CD4-positive, alpha-beta T cell treated with Interleukin-21 for 1 hour (primary cell): ENCODE measurements at regions not wholly inside any gene's neighbourhood (a gene's known extent, or its start where the extent isn't known, plus 50 kb on each side); places are given as distances from the start of the nearest gene placed in this dataset.

Experiments
- DNase-seq: peaks from one replicate; pipeline ENCODE4 v3.0.0-alpha.2; 2020

DNA sequence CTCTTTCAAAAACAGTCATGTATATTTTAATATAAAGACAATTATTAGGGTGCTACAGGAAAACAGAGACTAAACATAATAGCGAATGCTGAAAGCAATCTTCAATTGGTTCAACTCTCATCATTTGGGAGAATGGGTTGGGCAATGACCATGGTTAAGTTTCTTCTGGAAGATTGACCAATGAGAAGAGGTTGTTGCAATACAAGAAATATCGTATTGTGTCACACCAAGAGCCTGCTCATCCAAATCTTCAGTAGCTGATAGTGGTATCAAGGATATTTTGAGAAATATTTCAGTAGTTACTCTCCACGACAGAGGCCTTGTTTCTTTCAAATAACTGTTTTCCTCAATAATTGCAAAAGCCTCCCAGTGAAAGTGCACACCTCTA is 83.0 kb upstream of the FNDC3A start:
- no peak for DNase-seq

DNA sequence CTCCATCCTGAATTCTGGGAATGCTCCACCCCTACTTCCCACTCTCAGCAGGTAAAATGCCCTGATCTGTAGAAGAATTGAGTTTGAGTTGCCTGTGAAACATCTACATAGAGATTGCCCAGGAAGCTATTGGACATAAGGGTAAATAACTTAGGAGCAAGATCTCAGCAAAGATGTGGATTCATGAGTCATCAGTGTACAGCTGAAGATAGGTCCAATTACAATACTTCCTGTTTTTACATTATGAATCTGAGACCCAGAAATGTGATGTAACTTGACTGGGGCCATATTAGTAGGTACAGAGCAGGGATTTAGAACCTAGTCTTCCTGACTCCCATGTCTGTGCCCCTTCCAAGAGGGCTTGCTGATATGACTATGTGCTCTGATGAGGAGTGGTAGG is 79.4 kb upstream of the FNDC3A start:
- DNase-seq = no peak

DNA sequence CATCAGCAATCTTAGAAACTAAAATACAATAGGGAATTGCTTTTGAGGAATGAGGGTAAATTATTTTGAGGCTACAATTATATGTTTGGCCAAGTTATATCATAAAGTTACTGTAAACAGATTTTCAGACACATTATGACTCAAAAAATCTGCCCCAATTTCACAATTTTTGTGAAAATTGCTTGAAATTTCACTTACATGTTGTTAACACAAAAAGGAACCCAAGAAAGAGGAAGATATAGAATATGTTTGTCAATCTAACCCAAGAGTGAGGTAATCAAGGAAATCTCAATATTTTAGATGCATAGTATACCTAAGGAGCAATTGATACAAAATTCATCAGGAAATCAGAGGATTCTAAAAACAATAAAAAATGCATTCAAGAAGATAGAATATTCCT is 73.9 kb upstream of the FNDC3A start:
- DNase-seq = no peak

DNA sequence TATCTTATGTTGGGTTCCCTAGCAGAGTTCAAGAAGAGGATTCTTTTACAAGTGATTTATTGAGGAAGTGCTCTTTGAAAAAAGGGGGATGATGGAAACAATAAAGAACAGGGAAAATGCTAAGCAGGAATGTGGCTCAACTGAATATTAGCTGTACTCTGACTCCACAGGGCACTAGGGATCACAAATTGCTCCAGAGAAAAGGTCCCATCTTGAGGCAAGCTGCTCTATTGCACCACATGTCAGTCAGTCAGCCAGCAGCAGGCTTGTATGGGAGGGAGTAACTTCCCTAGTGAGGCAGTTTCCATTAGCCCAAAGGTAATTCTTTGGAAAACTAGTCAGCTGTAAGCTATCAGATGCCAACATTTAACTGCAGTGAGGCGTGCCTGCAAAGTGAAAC is 73.3 kb upstream of the FNDC3A start:
- no peak for DNase-seq

DNA sequence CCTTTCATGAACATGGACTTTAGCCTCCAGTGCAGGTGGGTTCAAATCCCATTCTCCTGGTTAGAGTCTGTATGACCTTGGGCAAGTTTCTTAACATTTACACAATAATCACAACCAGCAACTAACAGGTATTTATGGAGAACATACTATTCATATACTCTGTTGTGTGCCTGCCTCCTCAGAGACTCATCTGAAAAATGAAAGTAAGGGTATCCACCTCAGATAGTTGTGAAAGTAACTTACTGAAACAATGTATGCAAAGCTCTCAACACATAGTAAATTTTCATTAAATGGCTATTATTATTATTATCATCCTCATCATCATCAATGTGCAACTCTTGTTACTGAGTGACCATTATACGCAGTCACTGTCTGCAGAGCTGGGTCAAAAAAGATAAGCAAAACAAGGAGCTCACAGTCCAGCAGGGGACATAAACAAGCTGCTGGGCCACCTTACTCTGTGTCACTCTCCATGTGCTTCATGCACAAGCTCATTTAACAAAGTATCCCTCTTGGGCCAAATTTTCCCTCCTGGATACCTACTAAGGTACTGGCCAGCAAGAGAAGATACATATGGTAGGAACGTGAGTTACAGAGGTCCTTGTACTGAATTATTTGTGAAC is 70.9 kb upstream of the FNDC3A start:
- no peak for DNase-seq

DNA sequence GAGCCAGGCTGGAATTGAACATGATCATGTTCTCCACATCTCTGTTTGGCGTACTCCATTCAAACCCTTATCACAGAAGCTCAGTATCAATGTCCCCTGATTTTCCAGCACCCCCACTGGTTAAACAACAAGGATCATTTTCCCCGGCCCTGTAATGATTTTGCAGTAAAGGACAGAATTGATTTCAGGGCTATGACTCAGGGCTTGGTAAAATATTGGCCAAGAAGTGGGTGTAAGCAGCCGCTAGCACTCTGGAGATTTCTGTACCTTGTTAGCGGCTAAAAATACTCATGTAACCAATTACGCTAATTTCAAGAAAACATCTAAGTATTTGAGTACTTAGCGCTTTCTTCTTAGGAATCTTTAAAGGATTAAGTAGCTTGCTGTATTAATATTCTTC is 69.5 kb upstream of the FNDC3A start:
- no peak for DNase-seq

DNA sequence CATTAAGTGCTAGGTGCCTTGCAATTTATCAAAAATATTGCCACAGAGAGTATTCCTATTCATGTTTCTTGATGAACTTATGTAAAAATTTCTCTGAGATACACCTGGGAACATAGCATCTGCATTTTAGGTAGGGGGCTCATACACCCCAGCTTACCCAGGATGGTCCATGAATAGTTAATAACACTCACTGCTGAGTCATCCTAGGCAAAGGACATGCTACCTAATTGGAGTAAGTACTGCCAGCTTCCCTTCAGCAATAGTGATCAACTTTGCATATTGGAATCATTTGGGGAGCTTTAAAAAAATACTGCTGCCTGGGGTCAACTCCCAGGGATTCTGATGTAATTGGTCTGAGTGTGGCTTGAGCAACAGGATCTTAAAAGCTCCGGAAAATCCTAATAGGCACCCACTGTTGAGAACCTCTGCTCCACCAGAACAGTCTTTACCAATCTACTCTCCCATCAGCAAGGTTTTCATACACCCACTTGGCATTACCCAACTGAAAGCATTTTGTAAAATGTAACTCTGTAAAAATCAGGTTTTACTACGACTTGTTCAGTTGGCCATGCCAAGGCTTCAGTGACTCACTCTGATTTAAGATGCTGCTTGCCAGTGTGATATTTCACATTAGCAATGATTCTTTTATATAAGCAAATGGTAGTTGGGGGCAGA is 67.2 kb upstream of the FNDC3A start:
- no peak for DNase-seq

DNA sequence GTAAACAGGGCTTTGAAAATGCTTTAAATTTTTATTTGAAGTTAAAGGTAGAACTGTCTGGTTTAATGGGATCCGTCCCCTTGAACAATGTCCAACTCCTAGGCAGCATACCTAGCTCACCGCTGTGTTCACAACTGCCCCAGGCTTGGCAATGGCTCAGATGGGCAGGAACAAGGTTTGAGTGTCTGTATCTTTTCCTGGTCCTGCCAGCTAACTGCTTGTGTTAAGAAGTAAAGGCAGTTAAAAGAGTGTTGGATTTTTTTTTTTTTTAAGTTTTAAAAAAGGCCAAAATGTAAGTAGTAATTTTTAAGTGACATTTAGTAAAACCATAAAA is 66.7 kb upstream of the FNDC3A start:
- no peak for DNase-seq

DNA sequence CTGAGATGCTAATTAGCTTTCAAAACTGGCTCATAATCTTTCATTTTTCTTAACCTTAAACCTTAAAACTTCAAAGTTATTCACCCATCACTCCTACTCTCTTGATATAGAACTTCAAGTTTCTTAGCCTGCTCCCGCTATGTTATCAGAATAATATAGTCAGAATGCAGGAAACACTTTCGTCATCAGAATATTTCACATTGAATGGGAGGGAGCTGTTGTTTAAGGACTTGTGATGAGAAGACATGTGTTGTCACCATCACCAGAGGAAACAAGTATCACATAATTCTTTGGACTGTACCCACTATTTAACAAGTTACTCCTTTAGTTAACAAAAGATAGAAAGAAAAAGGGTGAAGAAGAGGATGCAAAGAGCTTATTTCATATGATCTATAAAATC is 65.0 kb upstream of the FNDC3A start:
- DNase-seq = no peak

DNA sequence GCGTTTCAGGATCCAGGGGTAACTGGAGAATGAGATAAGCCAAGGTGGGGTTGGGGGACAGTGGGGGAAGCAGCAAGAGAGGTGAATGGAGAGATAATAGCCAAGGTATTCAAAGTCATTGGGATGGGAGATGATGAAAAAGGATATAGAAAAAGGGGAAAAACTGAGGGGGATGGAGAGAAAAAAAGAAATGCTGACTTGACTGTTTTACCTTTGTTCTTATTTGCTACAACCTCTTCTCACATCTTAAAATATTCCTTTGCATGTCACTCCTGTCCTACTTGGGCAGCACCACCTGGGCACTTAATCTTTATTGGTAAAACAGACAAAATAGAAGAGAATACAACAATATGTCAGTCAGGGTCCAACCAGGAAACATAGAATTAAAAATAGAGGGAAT is 56.0 kb upstream of the FNDC3A start:
- no peak for DNase-seq

DNA sequence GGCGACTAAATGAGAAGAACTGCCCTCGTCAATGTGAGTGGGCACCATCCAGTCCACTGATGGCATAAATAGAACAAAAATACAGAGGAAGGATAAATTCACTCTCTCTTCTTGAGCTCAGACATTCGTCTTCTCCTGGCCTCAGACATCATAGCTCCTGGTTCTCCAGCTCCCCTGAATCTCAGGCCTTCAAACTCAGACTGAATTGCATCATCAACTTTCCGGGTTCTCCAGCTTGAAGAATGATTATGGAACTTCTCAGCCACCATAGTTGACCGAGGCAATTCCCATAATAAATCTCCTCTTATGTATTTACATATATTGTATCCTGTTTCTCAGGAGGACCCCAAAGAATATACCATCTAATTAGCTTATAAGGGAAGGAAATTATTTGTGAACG is 55.0 kb upstream of the FNDC3A start:
- DNase-seq = no peak

DNA sequence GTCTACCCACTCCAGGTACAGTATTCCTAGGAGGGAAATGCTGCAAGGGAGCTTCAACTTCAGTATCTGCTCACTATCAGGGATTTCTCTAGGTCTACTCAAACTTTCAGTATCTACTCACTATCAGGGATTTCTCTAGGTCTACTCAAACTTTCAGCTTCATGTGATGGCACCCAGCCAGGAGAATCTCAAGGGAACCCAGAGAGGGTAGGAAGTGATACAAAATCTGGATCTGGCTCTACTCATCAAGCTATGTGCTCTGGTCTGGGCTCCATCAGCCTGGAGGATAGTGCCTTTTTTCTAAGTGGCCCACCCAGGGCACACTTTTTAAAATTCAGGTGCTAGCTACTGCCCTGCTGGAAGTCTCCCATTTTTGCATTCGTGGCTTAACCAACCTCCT is 52.3 kb upstream of the FNDC3A start:
- no peak for DNase-seq

DNA sequence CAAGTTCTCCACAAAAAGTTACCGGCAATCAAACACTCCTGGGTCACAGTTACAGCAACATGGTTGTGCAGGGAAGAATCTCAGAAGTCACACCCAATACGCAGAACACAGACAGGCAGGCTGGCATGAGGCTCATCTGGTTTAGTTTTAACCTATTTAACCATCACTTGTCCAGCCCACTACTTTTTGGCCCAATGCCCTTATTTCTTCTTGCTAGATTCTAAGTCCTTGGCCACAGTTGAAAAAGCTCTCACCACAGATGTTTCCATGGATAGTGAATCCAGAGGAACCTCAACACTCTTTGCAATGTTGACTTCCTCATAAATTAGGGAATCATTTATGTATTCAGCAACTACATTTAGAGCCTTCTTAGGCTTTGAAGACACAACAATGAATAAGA is 50.7 kb upstream of the FNDC3A start:
- DNase-seq = no peak
